ENCODE measurements at regions not wholly inside any gene's neighbourhood (a gene's known extent, or its start where the extent isn't known, plus 50 kb on each side); places are given as distances from the start of the nearest gene placed in this dataset.
"Not testable (repeated sequence)": the region's sequence is repeated elsewhere in the genome, so short reads cannot be mapped to it uniquely, and the experiment has no call there.

DNA sequence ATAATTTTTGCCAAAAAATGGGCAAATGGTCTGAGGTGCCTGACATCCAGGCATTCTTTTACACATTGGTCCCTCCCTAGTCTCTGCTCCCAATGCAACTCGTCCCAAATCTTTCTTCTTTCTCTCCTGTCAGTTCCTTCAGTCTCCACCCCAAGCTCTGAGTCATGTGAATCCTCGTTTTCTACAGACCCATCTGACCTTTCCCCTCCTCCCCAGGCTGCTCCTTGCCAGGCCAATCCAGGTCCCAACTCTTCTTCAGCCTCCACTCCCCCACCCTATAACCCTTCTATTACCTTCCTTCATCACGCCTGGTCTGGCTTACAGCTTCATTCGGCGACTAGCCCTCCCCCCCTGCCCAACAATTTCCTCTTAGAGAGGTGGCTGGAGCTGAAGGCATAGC, 55.3 kb downstream of the BBS10 start:
- intact Hi-C loops (cut with micrococcal nuclease), result not testable (repeated sequence)

- intact Hi-C loops (cut with micrococcal nuclease), result not testable (repeated sequence)
Measured at GRCh38 chr12:76292305-76292704, 55.9 kb downstream of the BBS10 start.

- intact Hi-C loops (cut with micrococcal nuclease), result no loop called here
Measured at GRCh38 chr12:76290963-76291859, 57.0 kb downstream of the BBS10 start.

DNA sequence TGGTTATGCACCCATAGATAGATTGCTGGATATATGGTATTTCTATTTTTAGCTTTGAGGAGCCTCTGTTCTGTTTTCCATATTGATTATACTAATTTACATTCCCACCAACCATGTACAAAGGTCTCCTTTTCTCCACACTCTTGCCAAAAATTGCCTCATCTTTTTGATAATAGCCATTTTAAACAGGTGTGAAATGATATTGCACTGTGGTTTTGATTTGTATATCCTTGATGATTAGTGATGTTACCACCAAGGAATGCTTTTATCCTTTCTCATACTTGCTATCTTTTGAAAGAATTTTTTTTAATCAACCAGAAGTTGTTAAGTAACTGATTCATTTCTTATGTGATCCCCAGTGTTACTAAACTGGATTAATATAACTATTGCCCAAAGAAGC, 60.0 kb downstream of the BBS10 start:
- intact Hi-C loops (cut with micrococcal nuclease), result no loop called here

- intact Hi-C loops (cut with micrococcal nuclease), result no loop called here
Measured at GRCh38 chr12:76284816-76285750, 63.1 kb downstream of the BBS10 start.

- intact Hi-C loops (cut with micrococcal nuclease), result no loop called here
Measured at GRCh38 chr12:76282744-76283143, 65.5 kb downstream of the BBS10 start.

DNA sequence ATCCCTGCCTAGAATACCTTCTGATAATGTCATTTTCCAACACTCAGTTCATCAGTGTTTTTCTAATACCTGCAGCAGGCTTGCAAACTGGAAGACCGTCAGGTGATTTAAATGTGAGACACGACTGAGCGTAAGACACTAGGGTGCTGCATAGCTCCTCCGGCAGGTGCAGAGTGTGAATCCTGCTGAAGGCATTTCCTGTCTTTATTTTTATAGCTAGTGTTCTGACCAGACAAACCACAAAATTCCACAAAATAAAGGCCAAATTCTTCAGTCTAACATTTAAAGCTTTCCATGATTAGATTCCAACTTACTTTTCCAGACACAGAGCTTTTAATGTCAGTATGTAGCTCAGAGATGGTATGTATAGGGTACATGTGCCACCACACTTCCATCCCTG, 70.7 kb downstream of the BBS10 start:
- intact Hi-C loops (cut with micrococcal nuclease), result no loop called here

- intact Hi-C loops (cut with micrococcal nuclease), result no loop called here
Measured at GRCh38 chr12:76276499-76277151, 71.6 kb downstream of the BBS10 start.

GRCh38 chr12:76275511-76276093, 72.6 kb downstream of the BBS10 start:
- intact Hi-C loops (cut with micrococcal nuclease), result no loop called here

GRCh38 chr12:76274420-76275083, 73.7 kb downstream of the BBS10 start:
- intact Hi-C loops (cut with micrococcal nuclease), result no loop called here

- intact Hi-C loops (cut with micrococcal nuclease), result no loop called here
Measured at GRCh38 chr12:76272287-76272686, 75.9 kb downstream of the BBS10 start.

GRCh38 chr12:76270657-76271358, 77.4 kb downstream of the BBS10 start:
- intact Hi-C loops (cut with micrococcal nuclease), result no loop called here

DNA sequence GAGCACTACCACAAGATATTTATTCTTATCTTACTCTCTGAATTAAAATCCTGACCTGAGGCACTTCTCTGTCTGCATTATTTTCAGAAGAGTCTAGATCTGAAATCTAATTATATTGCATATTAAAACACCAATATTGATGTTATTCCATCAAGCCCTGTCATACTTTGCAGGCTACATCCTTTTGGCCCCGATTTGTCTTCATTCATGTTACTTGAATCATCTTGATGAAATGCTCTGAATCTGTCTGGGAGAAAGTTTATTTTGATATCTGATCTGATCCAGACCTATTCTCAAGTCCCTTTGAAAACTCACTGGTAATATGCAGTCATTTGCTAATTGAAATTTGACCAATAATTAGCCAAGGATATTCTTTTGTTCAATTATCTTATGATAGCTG, 79.9 kb downstream of the BBS10 start:
- intact Hi-C loops (cut with micrococcal nuclease), result loop anchor here (10.0 kb wide), 1 partner anchor 317 kb away; no protein-coding TSS in a partner anchor

- intact Hi-C loops (cut with micrococcal nuclease), result loop anchor here (10.0 kb wide), 1 partner anchor 318 kb away; no protein-coding TSS in a partner anchor
Measured at GRCh38 chr12:76266797-76267196, 81.4 kb downstream of the BBS10 start.

- intact Hi-C loops (cut with micrococcal nuclease), result loop anchor here (10.0 kb wide), 1 partner anchor 319 kb away; no protein-coding TSS in a partner anchor
Measured at GRCh38 chr12:76265424-76266180, 82.6 kb downstream of the BBS10 start.

DNA sequence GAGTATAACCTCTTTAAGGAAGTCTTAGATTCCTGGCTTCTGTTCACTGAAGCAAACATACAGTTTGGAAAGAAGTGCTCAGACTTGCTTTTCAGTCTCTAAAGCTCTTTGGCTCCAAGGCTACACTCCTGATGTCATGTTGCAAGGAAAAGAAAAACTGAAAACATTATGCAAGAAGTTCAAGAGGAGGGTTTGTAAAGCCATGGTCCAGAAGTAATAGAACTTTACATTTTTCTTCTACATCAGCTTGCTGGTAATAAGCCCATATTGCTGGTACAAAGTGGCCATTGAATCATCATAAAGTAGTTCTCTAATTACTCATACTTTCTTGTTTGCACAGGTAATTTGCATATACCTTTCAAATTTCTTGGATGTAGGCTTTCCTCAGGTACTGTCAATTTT, 83.6 kb downstream of the BBS10 start:
- intact Hi-C loops (cut with micrococcal nuclease), result loop anchor here (10.0 kb wide), 1 partner anchor 320 kb away; no protein-coding TSS in a partner anchor

DNA sequence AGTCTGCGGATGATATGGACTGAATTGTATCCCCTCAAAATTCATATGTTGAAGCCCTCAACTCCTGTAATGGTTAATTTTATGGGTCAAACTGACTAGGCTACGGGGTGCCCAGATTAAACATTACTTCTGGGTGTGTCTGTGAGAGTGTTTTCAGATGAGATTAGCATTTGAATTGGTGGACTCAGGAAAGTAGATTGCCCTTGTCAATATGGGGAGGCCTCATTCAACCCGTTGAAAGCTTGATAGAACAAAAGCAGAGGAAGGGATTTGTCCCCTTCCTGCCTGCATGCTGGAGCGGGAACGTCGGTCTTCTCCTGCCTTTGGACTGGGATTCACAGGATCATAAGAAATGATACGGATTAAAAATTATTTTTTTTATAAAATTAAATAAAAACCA, 84.5 kb downstream of the BBS10 start:
- intact Hi-C loops (cut with micrococcal nuclease), result loop anchor here (10.0 kb wide), 1 partner anchor 321 kb away; no protein-coding TSS in a partner anchor

DNA sequence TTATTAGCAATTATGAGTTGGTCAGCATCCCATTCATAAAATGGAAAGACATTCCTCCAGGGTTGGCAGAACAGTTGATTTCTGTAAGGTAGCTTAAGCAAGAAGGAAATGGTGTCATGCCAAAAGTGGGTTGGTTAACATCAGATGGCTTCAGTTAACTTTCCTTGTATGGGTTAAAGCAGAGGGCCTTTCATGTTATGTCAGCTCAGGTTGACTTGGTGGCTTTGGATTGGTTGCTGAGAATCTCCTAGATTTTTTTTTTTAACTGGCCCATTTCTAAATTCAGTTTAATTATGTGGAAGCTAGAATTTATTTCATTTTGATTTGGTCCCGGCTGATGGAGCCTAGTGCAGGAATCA, 87.8 kb downstream of the BBS10 start:
- intact Hi-C loops (cut with micrococcal nuclease), result loop anchor here (10.0 kb wide), 1 partner anchor 324 kb away; no protein-coding TSS in a partner anchor
